DMS 273 (cell line): ENCODE measurements at regions not wholly inside any gene's neighbourhood (a gene's known extent, or its start where the extent isn't known, plus 50 kb on each side); places are given as distances from the start of the nearest gene placed in this dataset.

Source experiments
- DNase-seq: peaks from one replicate; lab custom pipeline; 2025; ENCODE audit not compliant: unreplicated experiment; lab: John Stamatoyannopoulos, UW

DNA sequence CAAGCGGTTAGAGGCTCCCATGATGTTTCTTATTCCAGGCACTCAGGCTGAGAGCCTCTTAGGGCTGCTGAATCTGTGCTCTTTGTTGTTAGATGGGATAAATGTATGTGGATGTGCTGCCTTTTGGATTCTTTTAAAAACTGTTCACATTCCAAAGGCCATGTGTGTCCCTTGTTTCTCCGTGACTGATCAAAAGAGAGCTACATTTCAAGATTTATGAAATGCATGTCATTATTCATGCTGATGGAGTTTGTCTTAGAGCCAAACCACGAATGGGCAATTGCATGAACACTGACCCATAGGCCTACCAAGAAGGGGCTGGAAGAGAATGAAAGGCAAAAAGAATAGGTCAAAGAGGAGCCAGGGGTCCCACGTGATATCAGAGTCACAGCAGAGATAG is 104.9 kb upstream of the TSHZ2 start:
- DNase-seq: no peak

DNA sequence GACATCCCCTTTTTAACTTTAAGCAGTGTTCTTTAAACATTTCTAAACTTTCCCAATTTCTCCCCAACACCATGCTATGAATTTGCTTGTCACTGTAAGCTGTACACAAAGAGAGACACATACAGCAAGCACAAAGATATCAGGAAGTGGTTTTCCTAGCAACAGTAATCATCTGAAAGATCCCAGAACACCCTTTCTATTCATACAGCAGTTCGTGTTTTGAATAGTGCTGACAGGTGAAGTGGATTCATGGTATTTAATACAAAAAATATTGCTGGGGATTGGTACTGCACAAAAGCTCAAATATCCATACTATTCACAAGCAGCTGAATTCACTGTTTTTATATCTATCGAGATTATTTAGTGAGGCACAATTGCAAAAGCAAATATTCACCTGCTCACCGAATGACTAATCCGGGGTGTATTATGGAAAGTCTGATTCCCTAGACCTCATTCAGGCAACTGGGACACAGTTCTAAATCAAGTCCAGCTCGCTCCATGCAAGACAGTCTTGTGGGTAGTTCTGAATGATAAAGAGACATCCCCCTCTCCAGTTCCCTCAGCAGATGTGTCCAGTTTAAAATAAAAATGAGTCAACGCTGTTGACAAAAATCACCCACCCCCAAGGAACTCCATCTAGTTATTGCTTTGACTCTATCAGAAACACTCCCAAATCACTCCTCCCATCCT is 107.1 kb upstream of the TSHZ2 start:
- DNase-seq: no peak

DNA sequence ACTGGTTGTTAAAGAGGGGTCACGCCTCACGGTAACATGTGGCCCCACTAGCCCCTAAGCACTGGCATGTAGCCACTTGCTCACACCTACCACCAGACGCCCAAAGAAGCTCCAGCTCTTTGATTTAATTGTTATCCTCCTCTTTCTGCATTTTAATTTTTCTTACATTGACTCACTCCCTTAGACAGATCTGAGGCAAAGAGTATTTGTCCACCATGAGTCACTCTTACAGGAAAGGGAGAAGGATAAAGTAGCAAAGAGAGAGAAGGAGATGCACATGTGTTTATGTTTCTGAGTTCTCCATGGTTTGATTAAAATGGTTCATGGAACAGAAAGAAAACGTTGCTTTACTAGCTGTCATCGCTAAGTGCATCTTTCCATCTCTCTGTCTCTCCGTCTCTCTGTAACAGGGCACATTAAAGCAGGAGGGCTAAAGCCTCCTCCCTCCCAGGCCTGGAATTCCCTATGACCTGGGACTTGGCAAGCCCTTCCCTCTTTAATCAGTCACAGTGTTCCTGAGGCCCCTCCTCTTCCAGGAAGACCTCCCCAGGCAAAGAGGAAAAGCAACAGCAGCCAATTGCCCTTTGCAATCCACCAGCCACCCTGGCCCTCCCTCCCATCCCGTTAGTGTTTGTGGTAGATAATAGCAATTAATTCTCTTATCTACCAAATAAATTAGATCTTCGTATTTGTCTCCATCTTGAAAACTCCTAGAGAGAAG is 112.8 kb upstream of the TSHZ2 start:
- DNase-seq: no peak

DNA sequence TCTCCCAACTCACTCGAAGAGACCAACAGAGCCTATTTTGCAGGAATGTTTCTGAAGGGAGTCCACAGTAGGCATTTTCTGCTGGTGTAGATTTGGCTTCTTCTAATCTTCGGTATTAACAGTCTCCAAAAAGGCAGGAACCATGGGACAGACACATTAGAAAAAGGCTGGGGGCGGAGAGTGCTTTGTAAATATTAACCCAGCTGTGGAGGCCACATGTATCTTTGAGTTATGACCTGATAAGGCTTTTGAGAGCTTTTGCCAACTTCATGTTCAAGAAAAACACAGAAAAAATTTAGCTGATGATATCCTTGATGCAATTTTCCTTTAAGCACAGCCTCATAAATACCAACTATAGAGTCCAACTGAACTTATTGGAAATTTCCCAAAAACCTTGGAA is 119.4 kb upstream of the TSHZ2 start:
- no peak for DNase-seq

DNA sequence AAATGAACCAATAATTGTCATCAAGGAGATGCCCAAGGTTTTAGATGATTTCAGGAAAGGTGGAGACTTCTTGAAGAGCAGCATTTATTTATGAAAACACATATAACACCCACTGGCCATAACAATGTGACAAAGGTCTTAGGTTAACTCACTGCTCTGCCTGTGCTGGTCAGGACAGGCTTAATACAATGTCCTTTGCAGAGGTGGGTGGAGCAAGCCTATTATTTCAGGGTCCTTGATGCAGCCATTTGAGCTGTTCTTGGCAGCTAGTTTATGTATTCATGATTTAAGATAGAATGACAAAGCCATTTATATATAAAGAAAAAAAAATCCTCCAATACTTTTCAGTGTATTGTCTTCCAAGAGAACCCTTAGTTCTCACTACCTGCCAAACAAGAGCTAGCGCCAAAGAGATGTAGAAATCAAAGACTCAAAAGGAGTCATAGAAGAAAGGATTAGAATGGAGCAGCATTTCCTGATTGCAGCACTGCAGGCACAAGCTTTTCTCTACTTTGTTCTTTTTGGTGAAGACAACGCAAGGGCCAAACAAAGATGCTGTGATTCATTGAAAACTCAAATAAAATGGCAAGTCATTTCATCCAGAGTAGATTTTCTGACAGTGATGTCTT is 124.3 kb upstream of the TSHZ2 start:
- DNase-seq: no peak

DNA sequence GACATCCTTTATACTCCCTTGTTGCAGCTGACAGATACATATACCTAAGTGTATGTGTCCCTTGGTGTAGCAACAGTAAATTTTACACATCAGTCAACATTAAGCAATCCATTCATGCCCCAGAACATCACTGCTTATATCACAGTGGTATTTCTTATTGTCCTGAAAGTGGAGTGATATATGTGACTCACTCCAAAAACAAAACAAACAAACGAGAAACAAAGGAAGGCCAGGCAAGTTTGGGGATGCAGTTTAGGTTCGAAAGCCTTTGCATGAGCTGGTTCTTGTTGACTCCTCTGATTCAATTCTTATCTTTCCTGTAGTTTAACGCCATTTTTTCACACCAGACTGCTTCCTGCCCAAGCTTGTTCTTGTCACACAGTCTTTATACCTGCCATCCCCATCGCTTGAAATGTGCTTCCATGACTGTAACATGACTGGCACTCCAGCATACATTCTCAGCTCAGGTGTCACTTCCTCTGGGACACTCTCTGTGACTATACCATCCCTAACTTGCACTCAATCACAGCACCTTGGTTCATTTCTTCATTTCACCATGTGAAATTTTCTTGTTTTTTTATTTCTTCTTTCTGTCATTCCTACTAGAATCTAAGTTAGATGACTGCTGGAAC is 125.0 kb upstream of the TSHZ2 start:
- no peak for DNase-seq

DNA sequence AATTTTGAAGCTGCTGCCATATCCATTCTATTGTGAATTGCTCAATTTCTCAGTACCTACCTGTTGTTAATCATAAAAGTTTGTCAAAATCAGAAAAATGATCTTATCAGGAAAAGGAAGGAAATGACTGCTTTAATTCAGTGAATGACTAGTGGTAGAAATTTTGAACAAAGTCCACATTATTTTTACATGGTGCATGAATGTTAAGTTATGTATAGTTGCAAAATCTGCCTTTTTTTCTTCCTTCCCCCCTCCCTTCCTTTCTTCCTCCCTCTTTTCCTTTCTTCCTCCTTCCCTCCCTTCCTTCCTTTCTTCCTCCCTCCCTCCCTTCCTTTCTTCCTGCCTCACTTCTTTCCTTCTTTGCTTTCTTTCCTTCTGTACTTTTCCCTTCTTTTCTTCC is 127.1 kb upstream of the TSHZ2 start:
- DNase-seq: no peak

DNA sequence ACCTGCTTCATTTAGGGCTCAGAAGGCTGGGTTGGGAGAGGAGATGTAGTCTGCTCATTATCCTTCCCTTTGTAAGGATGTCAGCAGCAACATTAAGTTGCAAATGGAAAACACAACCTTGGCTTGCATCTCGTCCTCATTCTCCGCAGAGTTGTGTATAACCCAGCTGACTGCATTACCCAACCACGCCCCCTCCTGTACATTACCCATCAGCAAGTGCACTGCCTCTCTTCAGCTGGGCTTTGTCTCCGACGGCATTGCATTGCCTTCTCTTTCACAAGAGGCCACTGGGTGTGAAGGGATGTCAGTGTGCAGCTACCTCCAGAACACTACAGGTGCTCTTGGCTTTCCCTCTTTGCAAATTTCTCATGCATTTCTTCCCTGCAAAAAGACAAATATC is 128.7 kb upstream of the TSHZ2 start:
- DNase-seq: no peak

DNA sequence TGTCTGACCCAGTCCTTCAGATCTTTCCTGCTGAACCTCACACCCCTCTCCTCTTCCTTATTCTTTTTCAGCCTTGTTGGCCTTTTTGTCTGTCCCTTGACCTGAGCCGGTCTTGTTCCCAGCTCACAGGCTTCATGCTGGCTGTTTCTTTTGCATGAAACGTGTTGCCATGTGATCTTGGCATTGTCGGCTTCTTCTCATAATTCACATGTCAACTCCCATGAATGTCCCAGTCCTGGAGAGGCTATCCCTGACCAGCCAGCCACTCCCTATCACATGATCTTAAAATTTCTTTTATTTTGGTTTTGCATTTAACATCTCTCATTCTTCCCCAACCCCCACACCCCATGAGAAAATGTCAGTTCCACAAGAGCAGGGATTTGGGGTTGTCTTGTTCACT is 131.2 kb upstream of the TSHZ2 start:
- no peak for DNase-seq

DNA sequence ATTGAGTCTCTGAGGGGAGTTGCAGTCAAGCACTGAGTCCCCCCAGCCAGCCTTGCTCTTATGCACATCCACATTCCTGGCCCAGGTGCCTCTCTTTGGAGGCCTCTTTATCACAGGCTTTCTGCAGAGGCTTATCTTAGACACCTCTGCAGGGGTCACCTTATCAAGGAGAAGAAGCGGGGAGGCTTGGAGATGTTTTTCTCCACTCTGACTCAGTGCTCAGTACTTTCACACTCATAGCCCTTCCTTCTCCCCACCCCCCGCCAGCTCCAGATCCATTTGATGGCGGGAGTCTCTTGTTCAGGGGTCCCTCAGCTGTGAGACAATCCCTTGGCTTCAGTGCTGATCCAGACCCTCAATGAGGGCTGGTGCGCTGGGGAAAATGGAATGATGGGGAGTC is 132.1 kb upstream of the TSHZ2 start:
- no peak for DNase-seq

DNA sequence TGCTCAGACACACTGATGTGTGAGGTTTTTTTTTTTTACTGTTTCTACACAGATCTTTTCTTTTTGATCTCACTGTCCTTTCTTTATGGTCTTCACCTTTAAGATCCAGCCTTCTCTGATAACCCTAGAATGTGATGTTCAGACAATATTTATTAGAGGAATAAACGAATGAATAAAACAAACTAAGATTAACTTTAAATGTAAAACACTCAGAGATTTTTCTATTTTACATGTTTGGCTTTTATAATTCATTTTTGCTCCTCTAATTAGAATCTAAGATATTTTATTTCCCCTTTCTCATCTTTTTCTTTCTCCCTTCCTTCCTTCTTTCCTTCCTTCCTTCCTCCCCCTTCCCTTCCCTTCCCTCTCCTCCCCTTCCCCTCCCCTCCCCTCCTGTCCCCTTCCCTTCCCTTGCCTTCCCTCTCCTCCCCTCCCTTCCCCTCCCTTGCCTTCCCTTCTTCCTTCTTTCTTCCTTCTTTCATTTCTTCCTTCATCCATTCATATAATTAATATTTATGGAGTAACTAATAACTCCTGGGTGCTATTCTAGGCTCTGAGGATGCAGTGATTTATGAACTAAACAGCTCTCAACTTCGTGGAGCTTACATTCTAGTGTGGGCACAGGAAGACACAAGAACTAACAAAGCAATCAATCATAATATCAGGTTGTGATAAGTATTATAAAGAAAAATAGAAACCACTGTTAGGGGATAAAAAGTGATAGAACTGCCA is 133.5 kb upstream of the TSHZ2 start:
- no peak for DNase-seq

DNA sequence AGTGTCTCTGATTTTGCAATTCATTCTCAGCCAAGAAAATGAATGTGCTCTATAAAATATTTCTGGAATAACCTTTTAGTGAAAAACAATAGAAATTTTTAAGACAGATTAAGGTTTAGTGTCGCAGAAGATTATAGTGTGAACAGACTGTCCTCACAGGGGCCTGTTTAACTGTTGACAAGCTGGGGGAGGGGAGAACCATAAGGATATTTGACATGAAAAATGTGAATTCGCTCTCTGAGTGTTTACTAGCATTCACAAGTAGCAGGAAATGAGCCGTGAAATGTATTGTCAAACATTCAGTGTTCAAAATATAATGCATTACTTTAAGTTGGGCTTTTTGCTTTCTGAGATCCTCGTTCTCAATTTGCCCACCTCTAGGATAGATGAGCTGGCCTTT is 134.8 kb upstream of the TSHZ2 start:
- DNase-seq: no peak

DNA sequence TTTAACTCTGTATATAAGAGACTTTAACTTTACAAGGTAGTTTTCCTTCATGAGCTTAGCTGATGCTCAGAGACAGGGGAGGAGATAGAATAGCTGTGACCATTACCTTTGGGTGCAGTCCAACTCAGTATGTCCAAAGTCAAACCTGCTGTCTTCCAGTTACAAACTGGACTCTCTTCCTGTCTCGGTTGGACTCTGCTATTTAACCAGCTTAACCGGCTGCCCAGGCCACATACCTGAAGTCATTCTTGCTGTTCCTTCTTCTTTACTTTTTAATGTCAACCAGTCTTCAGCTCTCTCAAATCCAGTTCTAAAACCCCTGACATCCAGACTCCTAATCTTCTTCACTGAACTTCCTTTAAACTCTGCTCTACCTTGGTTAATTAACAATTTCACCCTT is 138.3 kb upstream of the TSHZ2 start:
- DNase-seq: no peak

DNA sequence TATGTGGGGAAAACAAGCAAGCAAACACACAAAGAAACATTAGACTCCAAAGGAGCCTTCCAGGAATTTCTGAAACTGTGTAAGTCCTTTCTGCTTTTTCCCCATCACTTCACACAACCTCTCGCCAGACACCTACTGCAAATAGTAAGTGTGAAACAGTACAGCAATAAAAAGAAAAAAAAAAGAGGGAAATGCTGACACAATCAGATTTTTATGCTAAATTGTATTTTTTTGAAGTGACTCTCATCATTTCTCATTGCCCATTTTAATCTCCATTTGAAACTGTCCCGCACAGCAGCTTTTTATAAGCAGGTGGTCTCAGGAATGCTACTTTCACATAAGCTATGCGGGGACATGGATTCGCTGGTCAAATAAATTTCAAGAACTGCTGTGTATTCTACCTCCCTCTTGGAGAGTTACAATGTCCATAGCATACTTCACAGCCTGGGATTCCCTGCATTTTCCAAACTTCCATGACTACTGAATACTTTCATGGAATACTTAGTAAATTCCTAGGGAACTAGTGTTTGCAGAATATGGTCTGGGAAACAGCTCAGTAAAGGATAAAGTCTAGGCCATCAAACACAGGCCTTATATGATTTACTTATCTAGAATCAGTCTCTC is 139.9 kb upstream of the TSHZ2 start:
- DNase-seq: no peak

DNA sequence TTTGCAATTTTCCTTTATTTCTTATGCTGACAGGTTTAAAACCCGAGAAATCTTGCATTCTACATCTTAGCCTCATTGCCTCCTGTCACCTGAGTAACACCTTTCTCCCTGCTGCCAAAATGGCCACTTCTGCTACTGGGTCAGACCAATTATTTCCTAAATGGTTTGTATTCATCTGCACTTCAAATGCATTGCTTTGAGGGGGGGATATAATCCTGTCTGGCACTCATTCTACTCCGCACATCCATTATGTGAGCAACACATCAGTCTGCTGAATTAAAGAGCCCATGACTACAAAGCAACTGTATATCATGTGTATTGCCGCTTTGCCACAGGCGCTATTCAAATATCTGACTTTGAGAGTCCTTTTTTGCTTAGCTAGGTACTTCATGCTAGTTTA is 141.6 kb upstream of the TSHZ2 start:
- no peak for DNase-seq

DNA sequence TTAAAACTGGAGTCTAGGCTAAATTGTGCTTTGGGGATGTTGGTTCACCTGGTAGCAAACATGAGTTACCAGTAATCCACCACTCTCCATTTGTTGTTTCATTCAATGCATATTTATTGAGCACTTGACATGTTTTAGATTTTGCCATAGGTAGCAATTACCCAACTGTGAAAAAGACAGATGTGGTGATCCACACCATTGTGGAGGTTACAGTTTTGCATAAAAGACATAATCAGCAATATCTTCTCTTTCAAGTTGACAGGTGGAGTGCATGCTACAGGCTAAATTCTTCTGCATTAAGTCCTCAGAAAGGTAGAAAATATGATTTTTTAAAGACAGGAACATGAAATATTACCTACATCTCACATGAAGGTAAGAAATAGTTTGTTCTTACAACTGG is 143.0 kb upstream of the TSHZ2 start:
- no peak for DNase-seq

DNA sequence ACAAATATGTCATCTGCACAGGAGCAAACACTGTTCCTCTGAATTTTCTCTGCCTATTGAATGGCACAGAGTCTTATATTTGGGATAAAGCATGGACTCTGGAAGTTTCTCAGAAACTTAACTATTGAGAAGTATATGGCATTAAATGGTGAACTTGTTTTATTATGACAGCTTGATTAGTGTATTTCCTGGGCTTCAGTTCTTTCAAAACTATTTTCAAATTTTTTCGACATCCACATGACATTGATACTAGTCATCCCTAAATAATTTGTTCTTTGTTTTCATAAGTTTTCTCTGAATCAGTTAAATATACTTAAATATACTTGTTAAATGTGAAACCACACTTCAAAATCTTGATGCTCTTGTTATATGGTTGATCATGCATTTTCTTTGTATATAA is 144.0 kb upstream of the TSHZ2 start:
- no peak for DNase-seq

DNA sequence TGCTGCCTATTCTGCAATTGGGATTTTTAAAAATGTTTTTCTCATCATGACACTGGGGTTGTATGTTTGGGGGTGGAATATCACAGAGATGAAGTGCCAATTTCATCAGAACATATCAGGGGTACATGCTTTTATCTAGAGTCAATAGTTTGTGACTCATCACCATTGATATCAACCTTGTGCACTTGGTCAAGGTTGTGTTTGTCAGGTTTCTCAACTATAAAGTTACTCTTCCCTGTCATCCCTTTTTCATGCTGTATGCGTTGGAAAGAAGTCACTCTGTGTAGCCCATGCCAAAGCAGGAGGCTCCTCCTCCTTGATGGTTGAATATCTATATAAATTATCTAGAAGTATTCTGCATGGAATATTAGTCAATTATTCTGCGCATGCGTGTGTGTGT is 145.4 kb upstream of the TSHZ2 start:
- DNase-seq: no peak

DNA sequence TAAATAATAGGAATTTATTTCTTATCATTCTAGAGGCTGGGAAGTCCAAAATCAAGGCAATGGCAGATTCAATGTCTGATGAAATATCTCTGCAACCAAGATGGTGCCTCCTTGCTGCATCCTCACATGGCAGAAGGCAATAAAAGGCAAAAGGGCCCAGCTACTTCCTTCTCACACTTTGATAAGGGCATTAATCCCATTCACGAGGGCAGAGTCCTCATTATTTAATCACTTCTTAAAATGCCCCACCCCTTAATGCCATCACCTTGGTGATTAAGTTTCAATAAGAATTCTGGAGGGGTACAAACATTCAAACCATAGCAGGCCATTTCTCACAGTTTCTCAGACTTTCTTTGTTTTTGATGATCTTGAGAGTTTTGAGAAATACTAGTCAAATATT is 145.8 kb upstream of the TSHZ2 start:
- DNase-seq: no peak

DNA sequence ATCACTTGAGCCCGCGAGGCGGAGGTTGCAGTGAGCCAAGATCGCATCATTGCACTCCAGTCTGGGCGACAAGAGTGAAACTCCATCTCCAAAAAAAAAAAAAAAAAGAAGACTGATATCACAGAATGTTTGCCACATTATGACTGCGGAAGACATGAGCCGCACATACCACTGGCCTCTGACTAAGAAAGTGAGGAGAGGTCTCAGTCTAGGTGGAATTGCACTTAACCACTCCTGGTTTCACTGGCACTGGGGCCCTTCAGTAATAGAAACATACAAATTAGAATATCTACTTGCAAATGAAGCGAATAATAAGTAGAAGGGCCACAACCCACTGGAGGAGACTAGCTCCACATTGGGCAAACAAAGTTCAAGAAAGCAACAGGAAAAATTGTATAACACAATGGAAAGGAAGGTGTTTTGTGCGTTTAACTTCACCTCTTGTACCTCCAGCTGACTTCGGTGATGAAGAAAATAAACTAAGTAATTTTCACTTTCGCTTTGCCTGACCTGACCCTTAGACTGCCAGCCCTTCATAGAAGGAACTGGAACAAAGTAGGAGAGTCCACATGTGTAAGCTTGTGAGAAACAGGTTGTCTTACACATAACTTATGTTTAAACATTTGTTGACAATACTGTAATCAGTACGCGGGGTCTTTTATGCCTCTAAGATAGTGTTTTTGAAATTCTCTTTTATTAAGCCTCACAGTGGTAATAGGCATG is 147.5 kb upstream of the TSHZ2 start:
- DNase-seq: no peak
